ACHN (cell line): ENCODE measurements at regions not wholly inside any gene's neighbourhood (a gene's known extent, or its start where the extent isn't known, plus 50 kb on each side); places are given as distances from the start of the nearest gene placed in this dataset.
"Not testable (repeated sequence)": the region's sequence is repeated elsewhere in the genome, so short reads cannot be mapped to it uniquely, and the experiment has no call there.

Experiments used
- DNase-seq: peaks from one replicate; pipeline ENCODE4 v3.0.0-alpha.2; 2015
- in situ Hi-C: cut with HindIII; loops from 2 replicates; pipeline ENCODE4 v1.10.0; 2017; ENCODE audit warnings: low sequenced_read_pairs, low pct_ligation_motif_present, low pct_unique_long_range_greater_than_20kb

- in situ Hi-C loops, DNase-seq: not testable (repeated sequence)
These were observed 171.0 kb downstream of the HMHB1 start for GRCh38 chr5:143982957-143983356.

DNA sequence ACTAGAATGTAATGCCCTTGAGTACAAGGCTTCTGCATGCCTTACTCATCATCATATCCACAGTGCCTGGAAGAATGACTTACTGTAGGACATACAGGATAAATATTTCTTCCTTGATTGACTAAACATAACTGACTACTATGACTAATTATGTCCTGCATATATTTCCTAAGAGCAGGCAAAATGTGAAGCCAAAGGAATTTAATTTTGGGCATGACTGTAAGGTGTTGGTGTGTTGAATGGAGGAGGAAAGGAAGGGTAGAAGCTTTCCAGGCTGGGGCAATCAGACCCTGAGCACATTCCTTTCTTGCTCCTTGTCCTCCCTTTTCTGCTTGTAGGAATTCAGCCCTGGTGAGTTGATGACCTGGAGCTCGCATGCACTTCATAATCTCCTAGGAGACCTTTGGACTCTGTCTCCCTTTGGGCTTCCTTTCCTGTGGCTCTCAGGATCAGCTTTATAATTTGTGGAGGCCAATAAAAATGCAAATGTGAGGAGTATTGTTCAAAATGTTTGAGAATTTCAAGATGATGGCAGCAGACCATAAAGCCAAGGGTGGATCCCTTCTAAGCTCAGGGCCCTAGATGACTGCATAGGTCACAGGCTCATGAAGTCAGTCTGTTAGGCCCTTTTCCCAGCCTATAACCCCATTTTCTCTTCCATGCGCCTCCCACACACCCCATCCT, 174.0 kb downstream of the HMHB1 start:
- in situ Hi-C loops = no loop called here
- no peak for DNase-seq

GRCh38 chr5:143986516-143987212, 174.7 kb downstream of the HMHB1 start:
- no peak for DNase-seq
- in situ Hi-C loops = no loop called here

GRCh38 chr5:143987264-143987663, 175.3 kb downstream of the HMHB1 start:
- no peak for DNase-seq
- in situ Hi-C loops = no loop called here

DNA sequence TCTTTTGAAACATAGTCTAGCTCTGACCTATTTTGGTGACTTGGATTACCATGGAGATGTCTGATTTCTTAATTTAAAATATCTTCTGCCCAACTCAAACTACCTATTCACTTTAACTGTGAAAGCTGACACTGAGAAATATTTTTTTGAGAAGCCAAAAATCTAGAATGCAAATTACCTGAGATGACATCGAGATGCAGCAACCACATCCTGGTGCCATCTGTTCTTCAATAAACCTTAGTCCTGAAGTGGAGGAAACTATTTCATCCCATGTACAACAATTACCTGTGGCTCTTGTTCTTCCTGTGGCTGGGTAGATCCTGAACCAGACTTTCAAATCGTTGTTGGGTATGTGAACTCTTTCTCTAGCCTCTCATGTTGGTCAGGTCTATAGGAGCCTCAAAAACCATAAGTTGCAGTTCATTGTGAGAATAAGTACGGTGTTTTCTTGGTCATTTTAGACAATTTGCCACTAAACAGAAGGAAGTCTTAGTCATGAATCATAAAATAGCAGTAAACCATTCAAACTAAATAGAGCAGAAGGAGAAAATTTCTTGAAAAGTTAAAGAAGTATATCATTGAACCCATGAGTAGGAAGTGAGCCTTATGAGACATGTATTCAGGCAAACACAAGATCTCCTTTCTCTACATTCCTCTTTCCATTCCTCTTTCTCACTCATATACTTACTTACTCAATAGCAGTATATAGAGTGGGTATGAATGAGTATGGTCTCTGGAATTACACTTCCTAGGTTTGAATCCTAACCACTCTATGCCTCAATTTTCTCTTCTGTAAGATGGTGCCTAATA, 176.0 kb downstream of the HMHB1 start:
- in situ Hi-C loops = no loop called here
- no peak for DNase-seq

GRCh38 chr5:143992496-143992895, 178.0 kb downstream of the YIPF5 start:
- in situ Hi-C loops = no loop called here
- no peak for DNase-seq

DNA sequence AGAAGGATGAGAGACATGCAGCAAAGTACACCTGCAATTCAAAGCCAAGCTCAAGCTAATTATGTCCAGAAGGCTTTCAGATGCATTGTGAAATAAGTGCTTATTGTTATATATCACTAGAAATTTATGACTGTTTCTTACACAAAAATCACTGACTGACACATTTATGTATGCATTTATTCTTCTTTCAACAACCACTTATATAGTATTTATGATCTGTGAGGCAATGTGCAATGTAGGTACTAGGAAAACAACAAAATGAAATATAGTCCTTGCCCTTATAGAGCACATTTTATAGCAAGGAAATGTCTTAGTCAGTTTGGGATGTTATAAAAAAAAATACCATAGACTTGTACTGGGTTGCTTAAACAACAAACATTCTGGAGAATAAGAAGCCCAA, 167.6 kb downstream of the YIPF5 start:
- in situ Hi-C loops = no loop called here

DNA sequence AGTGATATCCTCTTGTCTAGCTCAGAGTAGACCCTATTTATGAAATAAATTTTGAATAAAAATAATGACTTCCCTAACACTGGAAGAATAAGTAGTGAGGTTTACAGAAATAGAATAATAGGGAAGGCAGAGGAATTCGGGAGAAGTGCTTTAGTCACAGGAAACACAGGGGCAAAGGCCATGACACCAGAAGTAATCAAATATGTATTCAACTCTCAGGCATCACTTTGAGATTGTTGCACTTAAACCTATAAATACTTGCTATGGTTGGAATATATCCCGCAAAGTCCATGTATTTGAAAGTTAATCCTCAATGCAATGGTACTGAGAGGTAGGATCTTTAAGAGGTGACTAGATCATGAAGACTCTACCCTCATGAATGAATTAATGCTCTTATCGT, 166.8 kb downstream of the YIPF5 start:
- in situ Hi-C loops = no loop called here
- DNase-seq = no peak

More for the DNA sequence above, 167.6 kb downstream of the YIPF5 start:
- DNase-seq = no peak

- no peak for DNase-seq
- in situ Hi-C loops = no loop called here
These were observed 166.3 kb downstream of the YIPF5 start for GRCh38 chr5:144004146-144004545.

GRCh38 chr5:144004751-144005150, 165.7 kb downstream of the YIPF5 start:
- no peak for DNase-seq
- in situ Hi-C loops = no loop called here

GRCh38 chr5:144009116-144009515, 161.3 kb downstream of the YIPF5 start:
- in situ Hi-C loops = no loop called here
- DNase-seq = no peak

DNA sequence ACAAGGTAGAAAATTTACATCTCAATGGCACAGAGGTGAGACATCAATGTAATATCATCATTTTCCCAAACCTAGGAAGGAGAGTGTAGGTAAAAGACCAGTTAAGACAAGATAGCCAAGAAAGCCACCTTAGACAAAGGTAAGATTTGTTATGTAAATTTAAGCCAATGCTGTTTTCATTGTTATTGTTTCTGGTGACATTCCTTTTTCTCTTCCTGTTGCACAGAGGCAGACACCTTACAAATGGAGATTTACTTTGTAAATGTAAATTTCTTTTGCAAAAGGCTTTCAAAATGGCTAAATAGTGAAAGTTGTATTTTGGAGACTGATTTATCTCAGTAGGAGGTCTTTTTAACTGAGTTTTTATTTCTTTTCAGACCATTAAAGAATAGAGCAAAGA, 159.1 kb downstream of the YIPF5 start:
- no peak for DNase-seq
- in situ Hi-C loops = no loop called here

GRCh38 chr5:144013816-144014215, 156.6 kb downstream of the YIPF5 start:
- DNase-seq = no peak

GRCh38 chr5:144015961-144016360, 154.5 kb downstream of the YIPF5 start:
- in situ Hi-C loops = no loop called here
- DNase-seq = no peak

More at GRCh38 chr5:144013816-144014215, 156.6 kb downstream of the YIPF5 start:
- in situ Hi-C loops = no loop called here

- in situ Hi-C loops = no loop called here
These were observed 153.3 kb downstream of the YIPF5 start for GRCh38 chr5:144017119-144017518.

GRCh38 chr5:144017631-144018030, 152.8 kb downstream of the YIPF5 start:
- in situ Hi-C loops = no loop called here
- DNase-seq = no peak

More at GRCh38 chr5:144017119-144017518, 153.3 kb downstream of the YIPF5 start:
- DNase-seq = no peak

DNA sequence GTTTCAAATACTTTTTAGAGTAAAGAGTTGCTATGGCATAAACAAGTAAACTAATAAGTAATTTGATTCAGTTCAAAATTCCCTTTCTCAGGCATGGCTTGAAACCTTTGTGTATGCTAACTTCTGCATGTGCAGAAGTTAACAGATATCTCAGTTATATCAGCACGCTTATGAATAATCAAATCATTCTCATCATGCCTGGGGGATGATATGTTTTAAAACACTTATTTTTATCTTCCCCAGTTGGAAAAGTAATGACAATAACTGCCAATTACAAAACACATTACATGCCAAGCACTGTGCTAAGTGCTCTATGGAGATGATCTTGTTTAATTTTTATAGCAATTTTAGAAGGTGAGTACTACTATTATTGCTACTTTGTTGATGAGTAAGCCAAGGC, 146.4 kb downstream of the YIPF5 start:
- no peak for DNase-seq
- in situ Hi-C loops = no loop called here

DNA sequence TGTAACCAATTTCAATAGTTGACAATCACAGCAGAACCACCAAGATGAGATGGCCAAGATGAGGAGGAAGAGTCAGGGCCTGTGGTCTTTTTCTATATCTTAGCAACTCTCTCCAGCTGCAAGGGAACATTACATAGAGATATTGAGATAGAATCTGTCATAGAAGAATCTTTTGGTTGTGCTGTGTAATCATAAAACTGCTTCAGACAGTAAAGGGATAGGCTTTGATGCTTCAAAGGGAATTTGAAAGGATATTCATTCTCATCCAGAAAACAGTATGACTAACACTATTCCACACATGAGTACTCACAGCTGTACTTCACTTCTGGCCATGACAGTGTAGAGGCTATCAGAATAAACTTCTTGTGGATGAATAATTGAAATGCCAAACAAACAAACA, 145.9 kb downstream of the YIPF5 start:
- DNase-seq = no peak
- in situ Hi-C loops = no loop called here

GRCh38 chr5:144026286-144026685, 144.2 kb downstream of the YIPF5 start:
- in situ Hi-C loops = no loop called here
- no peak for DNase-seq
